EL (cell line): ENCODE measurements at regions not wholly inside any gene's neighbourhood (a gene's known extent, or its start where the extent isn't known, plus 50 kb on each side); places are given as distances from the start of the nearest gene placed in this dataset.

ENCODE experiments used
- DNase-seq: peaks from one replicate; pipeline ENCODE4 v3.0.0-alpha.2; 2016

DNA sequence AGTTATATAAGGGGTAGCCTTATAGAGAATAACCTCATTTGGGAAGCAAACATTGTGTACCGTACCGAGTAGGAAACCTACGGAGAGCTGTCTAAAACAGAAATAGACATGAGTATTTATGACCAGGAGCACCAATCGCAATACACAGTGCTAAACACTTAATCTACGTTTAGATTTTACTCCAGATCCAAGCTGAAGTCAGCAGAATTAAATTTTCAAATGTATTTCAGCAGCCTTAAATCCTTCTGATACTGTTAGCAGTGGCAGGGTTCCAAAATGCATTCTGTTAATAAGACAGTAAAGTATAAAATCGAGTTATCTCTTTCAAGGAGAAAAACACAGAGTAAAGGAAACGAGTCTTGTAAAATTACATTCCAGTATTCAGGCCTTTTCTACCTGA is 118.1 kb upstream of the ZNF521 start:
- DNase-seq = no peak

DNA sequence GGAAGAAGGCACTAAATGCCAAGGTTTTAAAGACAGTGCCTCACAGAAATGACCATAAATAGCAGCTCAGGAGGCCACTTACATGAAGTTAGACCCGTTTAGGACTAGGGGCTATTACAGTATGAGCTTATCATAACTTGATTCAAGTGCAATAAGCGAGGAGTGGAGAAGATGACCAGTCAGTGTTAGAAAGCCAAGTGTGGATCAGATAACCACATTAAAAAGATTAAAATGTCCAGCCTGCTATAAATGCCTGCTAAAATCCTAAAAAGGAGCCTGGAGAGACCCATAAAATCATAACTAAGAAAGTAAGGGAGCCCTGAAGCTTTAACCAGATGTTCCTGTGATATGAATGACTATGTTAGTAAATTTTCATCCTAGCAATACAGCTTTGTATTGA is 117.5 kb upstream of the ZNF521 start:
- DNase-seq = no peak

DNA sequence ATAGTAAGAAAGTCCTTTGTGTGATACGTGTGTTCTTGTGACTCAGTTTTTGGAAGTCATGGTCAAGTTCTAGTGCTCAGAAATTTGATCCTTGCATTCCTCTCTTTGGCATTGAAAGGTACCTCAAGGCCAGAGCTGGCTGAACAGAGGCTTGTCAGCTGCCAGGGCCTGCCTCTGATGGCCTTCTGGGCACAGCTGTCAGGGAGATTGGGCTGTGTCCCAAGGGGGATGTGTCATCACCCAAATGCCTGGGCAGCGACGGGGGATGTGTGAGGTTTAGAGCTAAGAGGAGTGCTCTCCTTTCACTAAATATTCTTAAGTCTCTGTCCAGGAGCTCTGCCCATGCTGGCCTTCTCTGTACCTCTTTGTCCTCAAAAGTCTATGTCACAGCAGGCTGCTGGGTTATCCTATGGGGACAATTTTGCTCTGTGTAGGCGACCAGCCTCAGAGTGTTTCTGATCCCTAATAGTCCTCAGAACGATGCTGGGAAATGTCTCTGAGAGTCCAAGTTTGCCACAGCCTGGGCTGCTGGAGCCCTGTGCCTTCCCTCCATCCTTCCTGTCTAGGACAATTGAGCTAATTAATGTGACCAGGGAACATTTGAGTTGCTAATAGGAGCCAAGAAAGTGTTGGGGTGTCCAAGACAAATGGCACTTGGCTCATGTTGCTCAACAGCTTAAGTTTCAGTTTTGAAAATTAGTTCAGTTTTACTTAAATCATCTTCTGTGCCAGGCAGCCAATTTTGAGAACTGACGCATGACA is 115.4 kb upstream of the ZNF521 start:
- peak; percentile 67 for DNase-seq

DNA sequence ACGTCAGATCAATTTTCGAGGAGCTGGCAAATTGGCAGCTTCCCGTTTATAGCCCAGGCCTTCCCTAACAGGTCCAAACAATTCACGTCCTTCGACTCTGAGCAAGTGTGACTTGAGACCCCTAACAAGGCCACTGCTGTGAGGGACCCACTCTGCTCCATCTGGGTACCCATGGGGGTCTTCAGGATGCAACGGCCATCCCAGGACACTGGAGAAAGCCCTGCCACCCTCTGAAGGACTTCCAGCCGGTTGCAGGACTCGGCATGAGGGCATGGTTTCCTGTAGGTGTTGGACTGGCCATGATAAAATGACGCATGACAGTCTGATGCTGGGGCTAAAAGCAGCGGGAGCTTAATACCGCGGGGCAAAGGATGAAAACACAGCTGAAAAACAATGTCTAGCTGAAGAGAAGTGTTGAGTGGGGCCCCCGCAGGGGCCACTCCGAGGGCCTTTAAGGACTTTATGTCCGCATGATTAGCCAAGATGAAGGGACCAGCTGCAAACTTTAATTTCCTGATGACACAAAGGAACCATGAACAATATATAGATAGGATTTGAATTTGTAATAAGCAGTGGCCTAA is 113.3 kb upstream of the ZNF521 start:
- no peak for DNase-seq

DNA sequence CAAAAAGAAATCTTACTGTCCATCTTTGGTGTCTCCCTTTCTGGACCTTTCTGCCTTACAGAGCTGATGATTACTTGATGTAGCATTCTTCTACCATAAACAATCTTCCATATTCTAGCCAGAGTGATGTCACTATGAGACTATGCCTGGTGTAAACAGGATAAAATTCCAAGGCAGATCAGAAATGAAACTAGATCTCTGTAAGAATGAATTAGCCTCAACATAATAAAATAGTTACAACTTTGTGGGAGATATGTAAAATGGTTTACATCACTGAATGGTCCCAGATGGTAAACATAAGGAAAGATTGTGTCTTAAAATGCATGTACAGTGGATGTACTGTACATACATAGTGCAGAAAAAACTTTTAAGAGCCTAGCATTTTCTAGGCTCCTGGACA is 112.3 kb upstream of the ZNF521 start:
- DNase-seq = peak; percentile 82

DNA sequence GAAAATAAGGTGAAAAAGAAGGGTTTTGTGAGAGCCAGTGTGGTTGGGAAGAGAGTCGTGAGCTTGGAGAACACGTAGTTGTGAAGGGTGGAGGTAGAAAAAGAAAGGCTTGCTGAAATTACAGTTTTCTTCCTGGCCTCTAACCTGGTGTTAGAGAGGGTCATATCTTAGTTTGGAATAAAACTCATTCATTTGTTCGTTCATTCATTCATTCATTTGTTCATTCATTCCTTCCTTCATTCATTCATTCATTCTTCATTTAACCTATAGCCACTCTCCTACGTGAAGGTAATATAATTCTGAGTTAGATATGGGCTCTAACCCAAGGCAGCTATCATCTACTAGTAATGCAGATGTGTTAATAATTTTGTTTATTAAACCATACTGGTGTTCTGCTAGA is 111.8 kb upstream of the ZNF521 start:
- DNase-seq = no peak

DNA sequence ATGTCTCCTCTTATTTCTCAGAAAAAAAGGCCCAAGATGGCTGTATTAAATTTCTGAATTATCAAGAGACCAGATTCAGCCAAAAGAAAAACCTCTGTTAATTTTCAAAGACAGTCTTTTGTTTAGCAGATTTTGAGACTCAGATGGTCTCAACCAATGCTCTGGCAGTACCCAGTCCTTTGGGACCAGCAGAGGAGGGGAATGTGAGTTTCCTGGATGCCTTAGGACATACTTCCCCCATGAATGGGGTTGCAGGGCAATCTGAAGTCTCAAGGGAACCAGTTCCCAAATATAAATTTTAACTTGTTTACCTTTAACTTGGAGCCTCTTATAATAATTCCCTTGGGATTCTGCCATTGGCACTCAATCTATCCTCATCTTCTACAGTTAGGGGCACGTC is 107.8 kb upstream of the ZNF521 start:
- no peak for DNase-seq

DNA sequence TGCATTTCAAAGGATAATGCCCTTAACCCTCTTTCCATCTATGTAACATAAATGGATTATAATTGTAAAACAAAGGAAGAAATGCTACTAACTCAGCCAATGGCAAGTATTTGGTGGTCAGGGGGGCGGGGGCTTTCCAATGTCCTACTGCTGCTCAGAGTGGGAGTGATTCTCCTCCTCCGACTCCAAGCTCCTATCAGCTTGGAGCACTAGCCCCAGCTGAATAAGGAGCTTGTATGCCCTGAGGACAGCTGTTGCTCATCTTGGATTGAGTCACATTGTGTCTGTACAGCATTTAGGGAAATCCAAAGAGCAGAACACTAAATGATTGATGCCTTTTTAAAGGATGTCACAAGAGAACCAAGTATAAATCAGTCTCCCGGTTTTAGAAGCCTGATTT is 105.6 kb upstream of the ZNF521 start:
- DNase-seq = peak; percentile 65

DNA sequence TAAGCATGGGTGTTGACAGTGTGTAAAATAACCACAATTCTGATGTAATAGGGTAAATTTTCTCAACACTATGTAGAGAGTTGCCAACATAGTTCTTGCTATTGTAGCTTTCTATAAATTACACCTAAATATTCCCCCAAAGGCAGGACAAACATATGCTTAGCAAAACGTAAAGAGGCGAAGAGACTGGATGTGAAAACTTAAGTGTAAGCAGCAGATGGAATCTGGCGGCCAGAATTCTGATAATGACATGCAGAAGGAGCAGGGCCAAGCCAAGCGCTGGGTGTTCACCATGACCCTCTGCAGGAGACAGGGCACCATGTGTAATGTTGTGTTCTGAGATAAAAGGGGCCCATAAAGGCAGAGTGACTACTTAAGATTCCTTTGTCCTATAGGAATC is 105.2 kb upstream of the ZNF521 start:
- DNase-seq = no peak

DNA sequence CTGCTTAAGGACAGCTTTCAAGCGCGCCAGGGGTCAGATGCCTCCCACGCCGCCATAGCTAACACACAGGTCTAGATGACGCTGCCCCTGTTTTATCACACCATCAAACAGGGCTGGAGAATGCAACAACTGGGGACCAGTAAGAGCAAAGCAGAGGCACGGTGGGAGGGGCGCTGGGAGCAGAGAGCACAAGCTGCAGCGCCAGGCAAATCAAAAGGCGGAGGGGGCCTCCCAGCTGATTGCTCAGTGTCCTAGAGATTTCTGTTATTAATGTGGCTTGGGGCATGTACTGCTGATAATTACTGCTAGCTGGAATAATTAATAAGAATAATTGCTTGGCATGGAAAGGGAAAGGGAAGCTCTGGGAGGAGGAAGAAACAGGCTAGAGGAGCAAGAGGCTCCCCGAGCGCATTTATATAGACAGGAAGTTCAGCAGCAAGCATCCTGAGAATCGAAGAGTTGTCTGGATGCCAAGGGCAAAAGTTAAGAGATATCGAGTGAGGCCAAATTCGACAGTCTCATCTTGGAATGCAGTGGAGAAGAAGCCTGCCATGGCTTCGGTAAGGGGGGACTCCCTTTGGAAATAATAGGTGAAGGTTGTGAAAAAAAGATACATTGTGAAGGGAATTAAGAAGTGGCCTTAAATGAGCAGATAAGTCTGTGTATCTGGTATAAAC is 104.5 kb upstream of the ZNF521 start:
- DNase-seq = no peak

DNA sequence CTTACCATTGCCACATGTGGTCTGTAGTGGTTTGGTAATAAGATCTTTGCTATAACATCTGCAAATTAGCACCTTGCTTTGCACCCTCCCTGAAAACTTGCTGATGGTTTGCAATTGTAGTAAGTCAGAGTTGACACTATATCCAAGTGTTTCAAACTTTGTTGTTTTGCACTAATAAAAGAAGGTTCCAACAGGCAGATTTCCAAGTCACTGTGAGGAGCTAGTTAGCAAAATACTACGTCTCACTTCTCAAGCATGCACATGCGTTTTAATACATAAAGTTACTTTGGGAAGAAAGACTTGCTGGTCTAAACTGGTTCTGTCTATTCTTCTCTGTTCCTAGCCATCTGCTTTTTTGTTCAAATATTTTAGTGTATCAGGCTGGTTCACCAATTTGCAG is 103.7 kb upstream of the ZNF521 start:
- DNase-seq = no peak

DNA sequence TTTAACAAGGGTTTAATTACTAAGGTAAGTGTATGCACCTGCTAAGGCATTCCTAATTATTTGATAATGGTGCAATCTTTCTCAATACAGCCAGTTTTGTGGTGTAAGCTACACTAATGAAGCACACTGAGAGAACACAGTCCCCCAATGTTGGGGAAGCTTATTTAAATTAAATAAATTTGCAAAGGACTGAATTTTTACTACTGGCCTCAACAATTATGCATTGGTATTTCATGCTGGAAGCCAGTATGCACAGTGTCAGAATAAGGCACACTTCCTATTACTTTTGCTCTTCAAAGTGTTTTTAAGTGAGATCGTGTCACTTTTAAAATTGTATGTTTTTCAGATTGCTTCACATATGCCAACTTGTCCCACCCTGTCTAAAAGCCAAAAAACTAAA is 103.2 kb upstream of the ZNF521 start:
- no peak for DNase-seq

DNA sequence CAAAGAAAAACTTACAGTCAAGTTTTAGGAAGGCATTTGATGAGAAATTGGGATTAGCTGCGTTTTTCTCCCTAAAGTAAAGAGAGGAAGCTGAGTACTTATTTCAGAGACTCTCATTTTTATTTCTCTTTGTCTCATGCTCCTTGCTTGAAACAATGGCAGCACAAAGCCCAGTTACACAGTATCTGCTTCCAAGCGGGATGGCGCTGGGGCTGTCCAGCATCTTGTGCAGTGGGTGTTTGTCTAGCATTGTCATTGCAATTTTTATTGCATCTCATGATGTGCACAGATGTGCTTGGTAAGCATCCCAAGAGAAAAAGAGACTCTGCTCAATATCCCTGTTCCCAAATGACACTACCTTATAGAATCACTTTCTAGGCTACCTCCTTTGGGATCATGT is 102.8 kb upstream of the ZNF521 start:
- DNase-seq = no peak

DNA sequence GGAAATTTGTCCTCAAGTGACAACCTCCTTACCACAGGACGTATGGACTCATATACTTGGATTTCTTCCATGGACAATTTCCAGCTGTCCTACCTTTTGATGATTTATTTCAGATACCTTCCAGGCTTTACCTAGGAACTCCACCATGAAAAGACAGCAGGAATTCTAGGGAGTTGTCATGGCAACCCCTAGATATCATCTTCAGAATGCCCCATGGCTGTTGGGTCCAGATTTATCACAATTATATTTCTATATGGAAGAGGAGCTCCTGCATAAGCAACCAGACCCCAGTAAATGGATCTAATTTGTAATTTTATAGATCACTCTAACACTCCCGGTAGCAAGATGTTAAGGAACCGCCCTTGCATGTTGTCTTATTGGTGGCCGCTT is 102.3 kb upstream of the ZNF521 start:
- peak; percentile 17 for DNase-seq

DNA sequence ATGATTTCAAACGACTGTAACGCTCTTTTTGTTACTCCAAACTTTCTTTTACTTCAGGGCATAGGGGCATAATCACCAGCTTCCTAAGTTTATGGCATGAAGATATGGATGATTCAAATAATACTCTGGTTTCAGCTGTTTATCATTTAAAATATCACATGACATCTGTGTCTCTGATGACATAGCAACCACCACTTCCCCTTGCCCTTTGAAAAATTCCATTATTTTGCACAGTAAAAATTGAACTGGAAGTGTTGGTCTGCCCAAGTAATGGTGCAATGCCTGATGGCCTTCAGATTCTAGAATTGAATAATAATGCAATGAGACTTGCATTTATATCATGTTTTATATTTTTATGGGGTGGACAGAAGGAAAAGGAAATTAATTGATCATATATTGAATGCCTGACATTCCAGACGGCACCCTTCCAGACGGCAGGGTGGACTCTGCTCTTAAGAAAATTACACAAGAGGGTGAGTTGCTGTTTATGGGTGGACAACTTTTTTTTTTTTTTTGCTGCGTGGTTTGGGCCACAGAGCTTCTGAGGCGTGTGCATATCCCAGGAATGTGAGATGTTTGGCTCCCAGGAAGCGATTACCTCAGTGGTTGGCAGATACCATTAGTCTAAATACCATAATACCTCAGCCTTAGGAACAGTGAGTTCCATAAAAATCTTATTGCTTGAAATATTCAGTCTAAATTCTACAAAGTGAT is 101.7 kb upstream of the ZNF521 start:
- peak; percentile 83 for DNase-seq

DNA sequence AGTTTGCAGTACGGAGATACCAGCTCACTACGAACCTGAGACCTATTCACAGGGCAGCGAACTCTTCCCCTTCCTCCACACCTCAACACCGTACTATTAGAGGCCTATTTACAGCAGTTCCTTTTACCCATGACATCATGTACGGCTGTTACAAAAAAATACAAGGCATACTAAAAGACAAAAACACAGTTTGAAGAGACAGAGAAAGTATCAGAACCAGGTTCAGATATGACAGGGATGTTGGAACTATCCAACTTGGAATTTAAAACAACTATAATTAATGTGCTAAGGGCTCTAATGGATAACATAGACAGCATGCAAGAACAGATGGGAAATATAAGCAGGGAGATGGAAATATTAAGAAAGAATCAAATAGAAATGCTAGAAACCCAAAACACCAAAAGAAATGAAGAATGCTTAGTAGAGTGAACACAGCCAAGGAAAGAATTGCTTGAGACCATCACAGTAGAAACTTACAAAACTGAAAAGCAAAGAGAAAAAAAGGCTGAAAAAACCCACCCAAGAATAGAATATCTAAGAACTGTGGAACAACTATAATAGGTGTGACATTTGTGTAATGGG is 99.2 kb upstream of the ZNF521 start:
- DNase-seq = no peak

DNA sequence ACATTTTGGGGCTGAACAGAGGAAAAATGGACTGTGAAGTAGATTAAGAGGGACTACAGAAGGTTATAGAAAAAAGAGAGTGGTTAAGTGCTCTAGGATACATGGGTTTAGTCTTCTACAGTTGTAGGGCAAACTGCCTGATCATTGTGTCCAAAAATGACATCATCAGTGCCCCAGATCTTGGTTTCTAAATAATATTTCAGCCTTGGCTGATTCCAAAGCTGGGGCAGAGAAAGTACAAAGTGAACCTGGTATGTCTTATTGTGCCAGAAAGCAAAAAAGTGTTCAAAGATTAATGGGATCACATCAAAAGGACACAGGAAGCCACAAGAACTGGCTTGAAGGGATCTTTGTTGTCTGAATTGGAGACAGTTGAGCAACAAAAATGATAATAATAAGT is 97.1 kb upstream of the ZNF521 start:
- DNase-seq = no peak

DNA sequence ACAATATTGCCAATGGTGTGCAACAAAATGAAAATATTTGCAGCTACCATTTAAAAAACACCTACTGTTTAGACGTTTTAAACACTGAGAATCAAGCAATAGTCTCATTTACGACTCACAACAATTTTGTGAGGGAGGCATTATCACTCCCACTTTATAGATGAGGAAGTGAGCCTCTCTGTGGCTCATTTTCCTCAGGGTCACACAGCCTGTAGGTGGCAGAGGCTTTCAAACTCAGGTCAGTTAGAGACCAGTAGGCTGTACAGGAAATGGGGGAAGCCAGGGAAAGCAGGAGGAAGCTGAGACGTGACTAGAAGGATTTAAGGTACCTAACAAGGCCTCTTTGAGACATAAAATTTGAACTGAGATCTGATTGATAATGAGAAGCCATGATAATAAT is 95.0 kb upstream of the ZNF521 start:
- DNase-seq = no peak

DNA sequence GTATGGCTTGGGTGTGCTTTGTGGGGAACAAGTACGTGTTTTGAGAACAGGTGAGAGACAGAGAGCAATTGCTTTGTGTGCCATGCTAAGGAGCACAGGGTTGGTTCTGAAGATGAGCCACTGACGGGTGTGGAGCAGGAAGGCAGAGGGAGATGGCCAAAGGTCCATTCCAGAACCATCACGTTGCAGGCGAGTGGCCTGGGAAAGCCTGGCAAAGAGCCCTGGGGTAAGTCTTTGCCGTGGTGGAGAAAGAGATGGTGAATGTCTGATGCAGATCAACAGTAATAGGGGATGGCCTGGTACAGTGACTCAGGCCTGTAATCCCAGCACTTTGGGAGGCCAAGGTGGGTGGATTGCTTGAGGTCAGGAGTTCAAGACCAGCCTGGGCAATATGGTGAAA is 93.5 kb upstream of the ZNF521 start:
- no peak for DNase-seq

DNA sequence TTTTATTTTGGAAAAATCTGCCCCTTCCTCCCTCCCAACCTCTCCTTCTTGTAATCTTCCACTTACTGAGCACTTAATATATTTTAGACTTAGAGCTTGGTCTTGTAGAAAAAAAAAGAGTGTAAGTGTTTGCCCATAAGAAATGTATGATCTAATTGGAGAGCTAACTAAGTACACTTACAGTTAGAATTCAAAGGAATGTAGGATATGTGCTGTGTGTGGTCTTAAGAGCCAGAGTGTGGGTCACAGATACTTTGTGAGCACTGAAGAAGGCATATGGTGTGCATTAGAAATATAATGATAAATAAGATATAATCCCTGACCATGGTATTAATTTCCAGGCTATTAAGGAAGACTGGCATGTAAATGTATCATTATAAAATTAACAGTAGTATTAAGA is 91.8 kb upstream of the ZNF521 start:
- DNase-seq = no peak

DNA sequence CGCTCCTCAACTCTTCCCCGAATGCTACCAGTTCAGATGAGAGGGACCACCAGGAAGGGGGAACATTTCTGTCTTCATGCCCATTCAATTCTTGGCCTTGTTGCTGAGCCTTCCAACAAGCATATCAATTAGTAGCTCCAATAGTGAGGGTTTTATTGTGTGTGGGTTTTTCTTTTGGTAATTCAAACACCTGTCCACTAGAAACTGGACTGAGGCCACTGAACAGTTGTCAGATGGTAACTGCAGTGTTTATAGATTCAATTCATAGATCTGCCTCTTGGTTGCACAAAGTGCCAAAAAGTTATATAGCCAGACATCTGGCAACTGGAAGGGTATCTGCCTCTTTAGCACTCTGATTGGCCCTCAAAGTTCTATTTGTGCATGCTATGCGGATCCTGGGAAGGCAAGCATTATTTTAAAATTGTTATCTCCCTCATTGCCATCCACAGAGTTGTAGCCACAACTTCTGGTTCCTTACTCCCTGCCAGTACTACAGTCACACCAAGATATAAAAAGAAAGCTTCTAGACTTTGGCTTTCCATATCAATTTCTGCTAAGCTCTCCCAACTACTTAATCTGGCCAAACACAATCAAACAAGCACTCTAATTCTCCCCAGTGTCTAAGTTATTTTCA is 83.3 kb upstream of the ZNF521 start:
- no peak for DNase-seq

DNA sequence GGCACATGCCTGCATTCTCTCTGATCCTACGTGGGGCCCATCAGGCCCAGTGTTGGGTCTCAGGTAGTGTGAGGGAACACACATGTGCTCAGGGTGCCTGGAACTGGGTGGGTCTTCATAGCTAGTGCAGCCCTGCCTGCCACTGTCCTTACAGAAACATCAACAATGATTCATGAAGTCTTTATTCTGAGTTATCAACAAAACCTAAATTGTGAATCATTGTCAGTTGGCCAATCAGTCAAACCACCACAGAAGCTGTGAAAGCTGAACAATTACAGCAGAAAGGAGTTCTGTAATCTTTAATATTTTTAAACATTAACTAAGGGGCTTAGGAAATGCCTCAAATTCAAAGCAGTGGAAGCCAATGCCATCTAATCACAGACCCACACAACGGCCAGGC is 82.8 kb upstream of the ZNF521 start:
- no peak for DNase-seq

DNA sequence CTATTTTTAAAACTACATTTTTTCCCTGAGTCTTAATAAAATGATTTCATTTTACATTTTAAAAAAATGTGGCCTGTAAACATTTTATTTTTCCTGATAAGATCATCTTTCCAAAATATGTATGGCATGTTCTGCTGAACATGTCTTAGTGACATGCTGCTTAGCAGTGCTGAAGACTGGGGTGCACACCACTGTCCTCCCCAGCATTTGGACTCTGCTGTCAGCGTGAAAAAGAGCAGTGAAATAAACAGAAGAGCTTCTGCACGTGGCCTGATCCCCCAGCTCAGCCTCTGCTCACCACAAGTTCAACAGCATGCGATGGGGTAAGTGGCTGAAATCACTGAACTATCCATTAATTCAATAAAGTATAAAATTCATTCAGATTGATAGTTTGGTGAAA is 81.6 kb upstream of the ZNF521 start:
- DNase-seq = no peak
